ENCODE measurements at regions not wholly inside any gene's neighbourhood (a gene's known extent, or its start where the extent isn't known, plus 50 kb on each side); places are given as distances from the start of the nearest gene placed in this dataset.

- H3K9me3 ChIP-seq (replicated peaks; ENCODE audit: insufficient read depth, low read length) = no peaks in the 10 kb centered on the region; the same call in 1 of the 2 replicates
- H3F3A ChIP-seq (ENCODE audit: insufficient read depth, low read length) = no peaks in the 10 kb centered on the region
- H3K9me2 ChIP-seq (replicated peaks; ENCODE audit: insufficient read depth, low read length) = no peaks in the 10 kb centered on the region
- no peak overlapping the region for H2AFZ ChIP-seq (ENCODE audit: low read length)
- DNase-seq = no peak
- H3K4me1 ChIP-seq (ENCODE audit: low read length) = no peaks in the 10 kb centered on the region
- H3K36me3 ChIP-seq (replicated peaks; ENCODE audit: insufficient read depth, low read length) = no peaks in the 10 kb centered on the region
- H3K4me3 ChIP-seq (ENCODE audit: low read length) = no peak overlapping the region
- H3K79me2 ChIP-seq (ENCODE audit: low read length) = no peaks in the 10 kb centered on the region
- H3K4me2 ChIP-seq (ENCODE audit: low read depth, low read length) = no peak overlapping the region
- no peaks in the 10 kb centered on the region for H3K27me3 ChIP-seq (replicated peaks; ENCODE audit: insufficient read depth, low read length)
- no peak overlapping the region for H3K9ac ChIP-seq (ENCODE audit: low read length)
- no peaks in the 10 kb centered on the region for H4K20me1 ChIP-seq (ENCODE audit: insufficient read depth, low read length)
- H3K27ac ChIP-seq (ENCODE audit: low read length) = no peak overlapping the region
- TF ChIP-seq EZH2phosphoT487 (IDR thresholded peaks at IDR 0.05; ENCODE audit: low read length) (no peak), EZH2 (optimal IDR thresholded peaks at IDR 0.05; ENCODE audit: low read depth, low read length) (no peak)
- TF ChIP-seq, protein P1, sequence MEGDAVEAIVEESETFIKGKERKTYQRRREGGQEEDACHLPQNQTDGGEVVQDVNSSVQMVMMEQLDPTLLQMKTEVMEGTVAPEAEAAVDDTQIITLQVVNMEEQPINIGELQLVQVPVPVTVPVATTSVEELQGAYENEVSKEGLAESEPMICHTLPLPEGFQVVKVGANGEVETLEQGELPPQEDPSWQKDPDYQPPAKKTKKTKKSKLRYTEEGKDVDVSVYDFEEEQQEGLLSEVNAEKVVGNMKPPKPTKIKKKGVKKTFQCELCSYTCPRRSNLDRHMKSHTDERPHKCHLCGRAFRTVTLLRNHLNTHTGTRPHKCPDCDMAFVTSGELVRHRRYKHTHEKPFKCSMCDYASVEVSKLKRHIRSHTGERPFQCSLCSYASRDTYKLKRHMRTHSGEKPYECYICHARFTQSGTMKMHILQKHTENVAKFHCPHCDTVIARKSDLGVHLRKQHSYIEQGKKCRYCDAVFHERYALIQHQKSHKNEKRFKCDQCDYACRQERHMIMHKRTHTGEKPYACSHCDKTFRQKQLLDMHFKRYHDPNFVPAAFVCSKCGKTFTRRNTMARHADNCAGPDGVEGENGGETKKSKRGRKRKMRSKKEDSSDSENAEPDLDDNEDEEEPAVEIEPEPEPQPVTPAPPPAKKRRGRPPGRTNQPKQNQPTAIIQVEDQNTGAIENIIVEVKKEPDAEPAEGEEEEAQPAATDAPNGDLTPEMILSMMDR (IDR thresholded peaks at IDR 0.05; ENCODE audit: low read length) = no peak
Measured at GRCh38 chr7:12788171-12788570, 100.7 kb downstream of the ARL4A start.

DNA sequence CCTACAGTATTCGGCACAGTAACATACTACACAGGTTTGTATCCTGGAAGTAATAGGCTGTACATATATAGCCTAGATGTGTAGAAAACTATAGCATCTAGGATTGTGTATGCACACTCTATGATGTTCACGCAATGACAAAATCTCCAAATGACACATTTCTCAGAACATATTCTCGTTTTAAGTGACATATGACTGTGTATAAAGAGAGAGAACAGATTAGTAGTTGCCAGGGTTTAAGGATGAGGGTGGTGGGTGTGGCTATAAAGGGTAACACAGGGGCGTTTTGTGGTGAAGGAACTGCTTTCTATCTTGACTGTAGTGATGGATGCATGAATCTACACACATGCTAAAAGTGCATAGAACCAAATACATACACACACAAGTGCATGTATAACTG, 101.2 kb downstream of the ARL4A start:
- no peaks in the 10 kb centered on the region for H3K9me2 ChIP-seq (replicated peaks; ENCODE audit: insufficient read depth, low read length)
- H3K36me3 ChIP-seq (replicated peaks; ENCODE audit: insufficient read depth, low read length) = no peaks in the 10 kb centered on the region
- no peaks in the 10 kb centered on the region for H3K79me2 ChIP-seq (ENCODE audit: low read length)
- H3K4me3 ChIP-seq (ENCODE audit: low read length) = no peak overlapping the region
- no peak overlapping the region for H3K9ac ChIP-seq (ENCODE audit: low read length)
- H2AFZ ChIP-seq (ENCODE audit: low read length) = no peak overlapping the region
- H3F3A ChIP-seq (ENCODE audit: insufficient read depth, low read length) = no peaks in the 10 kb centered on the region
- TF ChIP-seq, protein P1 (IDR thresholded peaks at IDR 0.05; ENCODE audit: low read length) = no peak
- TF ChIP-seq EZH2phosphoT487 (IDR thresholded peaks at IDR 0.05; ENCODE audit: low read length) (no peak), EZH2 (optimal IDR thresholded peaks at IDR 0.05; ENCODE audit: low read depth, low read length) (no peak)
- no peak overlapping the region for H3K4me2 ChIP-seq (ENCODE audit: low read depth, low read length)
- H3K9me3 ChIP-seq (replicated peaks; ENCODE audit: insufficient read depth, low read length) = no peaks in the 10 kb centered on the region; the same call in 1 of the 2 replicates
- H3K27ac ChIP-seq (ENCODE audit: low read length) = no peak overlapping the region
- H3K27me3 ChIP-seq (replicated peaks; ENCODE audit: insufficient read depth, low read length) = no peaks in the 10 kb centered on the region
- H4K20me1 ChIP-seq (ENCODE audit: insufficient read depth, low read length) = no peaks in the 10 kb centered on the region
- H3K4me1 ChIP-seq (ENCODE audit: low read length) = no peaks in the 10 kb centered on the region
- DNase-seq = no peak

DNA sequence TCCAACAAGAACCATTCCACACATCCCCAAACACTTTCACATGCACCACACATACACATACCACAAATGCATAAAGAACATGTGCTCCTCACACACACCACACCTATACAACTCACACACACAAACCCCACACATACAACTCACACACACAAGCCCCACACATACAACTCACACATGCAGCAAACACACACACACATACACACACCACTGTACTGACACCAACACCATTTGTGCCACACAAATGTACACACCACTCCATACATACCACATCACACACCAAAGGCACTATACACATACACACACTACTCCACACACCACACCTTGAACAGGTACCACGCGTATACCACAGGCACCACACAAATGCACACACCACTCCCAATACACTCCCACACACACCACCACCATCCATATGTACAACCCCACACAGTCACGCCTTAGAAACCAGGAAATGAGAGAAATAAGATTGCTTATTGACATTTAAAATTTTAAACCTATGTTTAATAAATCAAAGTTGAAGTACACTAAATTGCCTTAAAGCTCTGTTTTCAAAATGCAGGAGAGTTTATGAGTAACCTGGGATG, 107.4 kb downstream of the ARL4A start:
- H3K4me1 ChIP-seq (ENCODE audit: low read length) = no peaks in the 10 kb centered on the region

More for the DNA sequence above, 107.4 kb downstream of the ARL4A start:
- Histone ChIP-seq H3K9me2 (replicated peaks; ENCODE audit: insufficient read depth, low read length) (no peaks in the 10 kb centered on the region), H3K36me3 (replicated peaks; ENCODE audit: insufficient read depth, low read length) (no peaks in the 10 kb centered on the region), H3K4me2 (ENCODE audit: low read depth, low read length) (no peak overlapping the region), H3K27ac (ENCODE audit: low read length) (no peak overlapping the region), H3F3A (ENCODE audit: insufficient read depth, low read length) (no peaks in the 10 kb centered on the region), H4K20me1 (ENCODE audit: insufficient read depth, low read length) (no peaks in the 10 kb centered on the region), H2AFZ (ENCODE audit: low read length) (no peak overlapping the region), H3K9me3 (replicated peaks; ENCODE audit: insufficient read depth, low read length) (no peaks in the 10 kb centered on the region; the same call in 1 of the 2 replicates), H3K9ac (ENCODE audit: low read length) (no peak overlapping the region), H3K4me3 (ENCODE audit: low read length) (no peak overlapping the region), H3K27me3 (replicated peaks; ENCODE audit: insufficient read depth, low read length) (no peaks in the 10 kb centered on the region), H3K79me2 (ENCODE audit: low read length) (no peaks in the 10 kb centered on the region)
- DNase-seq = no peak
- TF ChIP-seq EZH2phosphoT487 (IDR thresholded peaks at IDR 0.05; ENCODE audit: low read length) = no peak
- no peak for TF ChIP-seq EZH2 (optimal IDR thresholded peaks at IDR 0.05; ENCODE audit: low read depth, low read length)
- TF ChIP-seq, protein P1 (IDR thresholded peaks at IDR 0.05; ENCODE audit: low read length) = no peak
